Dedifferentiated amniotic fluid mesenchymal stem cell (primary cell): ENCODE measurements at regions not wholly inside any gene's neighbourhood (a gene's known extent, or its start where the extent isn't known, plus 50 kb on each side); places are given as distances from the start of the nearest gene placed in this dataset.
A peak's percentile ranks its signal among the peaks of the same experiment; 100 is the strongest.
"Not testable (repeated sequence)": the region's sequence is repeated elsewhere in the genome, so short reads cannot be mapped to it uniquely, and the experiment has no call there.

Experiments
- DNase-seq: peaks from one replicate; pipeline ENCODE4 v3.0.0-alpha.2; 2016; ENCODE audit errors: extremely low spot score

DNA sequence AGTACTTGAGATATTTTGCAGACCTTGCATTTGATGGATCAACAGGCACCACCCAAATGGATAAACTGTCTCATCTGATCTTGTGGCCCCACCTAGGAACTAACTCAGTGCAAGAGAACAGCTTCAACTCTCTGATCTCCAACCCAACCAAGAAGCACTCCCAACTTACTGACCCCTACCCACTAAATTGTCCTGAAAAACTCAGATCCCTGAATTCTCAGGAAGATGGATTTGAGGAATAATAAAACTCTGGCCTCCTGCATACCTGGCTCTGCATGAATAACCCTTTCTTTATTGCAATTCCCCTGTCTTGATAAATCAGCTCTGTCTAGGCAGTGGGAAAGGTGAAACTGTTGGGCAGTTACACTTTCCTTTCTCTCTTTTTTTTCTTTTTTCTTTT, 247.9 kb downstream of the ZPLD1 start:
- no peak for DNase-seq

DNA sequence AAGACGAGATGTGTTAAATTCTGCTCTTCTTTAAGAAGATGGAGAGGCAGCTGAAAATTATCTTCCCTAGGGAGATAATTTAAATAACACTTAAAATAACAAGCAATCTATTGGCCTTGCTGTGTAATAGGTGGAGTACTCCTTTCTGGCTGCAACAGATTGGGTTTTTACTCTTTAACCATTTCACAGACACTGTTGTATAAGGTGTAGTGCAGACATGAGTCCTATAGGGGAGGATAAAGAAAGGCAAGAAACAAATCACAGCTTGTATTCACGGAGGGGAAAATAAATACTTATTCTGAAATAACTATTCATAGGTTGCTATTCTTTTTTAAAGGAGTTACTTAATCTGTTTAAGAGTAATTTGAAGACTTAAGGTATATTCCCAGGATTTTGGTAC, 252.0 kb downstream of the ZPLD1 start:
- DNase-seq: no peak

DNA sequence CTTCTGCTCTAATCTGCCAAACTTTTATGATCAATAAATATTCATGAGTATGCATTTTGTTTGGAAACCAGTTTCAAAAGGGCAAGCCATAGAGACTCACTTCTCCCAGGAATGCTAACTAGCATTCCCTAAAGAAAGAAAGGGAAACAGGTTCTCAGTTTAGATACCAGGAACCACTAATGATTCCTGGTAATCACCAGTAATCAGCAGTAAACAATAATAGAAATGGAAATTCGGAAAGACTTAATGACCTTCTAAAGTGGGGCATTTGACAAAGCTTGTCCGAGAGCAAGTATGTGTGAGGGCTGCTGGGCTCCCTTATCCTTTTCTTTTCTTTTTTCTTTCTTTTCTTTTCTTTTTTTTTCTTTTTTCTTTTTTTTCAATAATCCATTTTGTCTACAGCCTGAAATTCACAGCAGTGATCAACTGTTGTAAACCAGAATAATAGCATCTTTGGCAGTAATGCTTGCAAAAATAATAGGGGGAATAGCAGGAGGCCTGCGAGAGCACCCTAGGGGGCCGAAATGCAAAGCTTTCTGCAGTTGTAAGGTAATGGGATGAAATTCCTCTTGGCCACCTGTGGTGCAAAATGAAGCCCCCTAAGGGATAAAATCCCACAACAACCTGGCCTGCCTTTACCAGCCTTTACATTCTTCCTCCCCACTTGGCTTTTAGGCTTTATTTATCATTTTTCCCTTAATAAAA, 253.2 kb downstream of the ZPLD1 start:
- no peak for DNase-seq

DNA sequence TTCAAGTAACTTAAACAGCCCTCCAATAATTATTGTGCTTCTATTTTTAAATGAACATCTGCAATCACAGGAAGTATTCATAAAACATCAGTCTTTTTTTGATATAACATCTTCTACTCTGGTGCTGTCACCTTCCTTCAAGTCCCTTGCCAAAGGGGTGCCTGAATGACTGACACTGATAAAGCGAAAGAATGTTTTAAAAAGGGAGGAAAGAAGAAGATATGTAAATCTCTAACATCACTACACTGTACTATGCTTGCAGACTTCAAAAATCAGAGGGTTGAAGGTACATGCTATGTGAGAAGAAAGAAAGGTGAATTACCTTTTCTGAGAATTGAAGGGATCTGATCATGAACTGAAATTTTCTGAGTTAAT, 253.7 kb downstream of the ZPLD1 start:
- no peak for DNase-seq

DNA sequence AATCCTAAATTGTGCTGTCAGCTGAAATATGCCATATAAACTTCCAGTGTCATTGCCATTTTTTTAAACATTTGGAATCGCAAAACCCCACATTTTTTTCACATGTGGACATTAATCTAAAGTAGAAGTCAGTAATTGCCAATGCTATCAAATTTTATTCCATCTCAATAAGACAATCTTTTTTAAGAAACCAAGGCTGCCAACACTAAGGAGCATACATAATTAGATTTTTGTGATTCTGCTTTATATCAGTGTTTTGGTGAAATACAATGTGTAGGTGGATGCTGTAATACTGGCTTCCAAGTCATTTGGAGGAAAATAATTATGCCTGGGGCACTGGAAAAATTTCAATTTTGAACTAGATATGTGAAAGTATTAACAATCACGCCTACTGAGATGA, 256.7 kb downstream of the ZPLD1 start:
- DNase-seq: no peak

DNA sequence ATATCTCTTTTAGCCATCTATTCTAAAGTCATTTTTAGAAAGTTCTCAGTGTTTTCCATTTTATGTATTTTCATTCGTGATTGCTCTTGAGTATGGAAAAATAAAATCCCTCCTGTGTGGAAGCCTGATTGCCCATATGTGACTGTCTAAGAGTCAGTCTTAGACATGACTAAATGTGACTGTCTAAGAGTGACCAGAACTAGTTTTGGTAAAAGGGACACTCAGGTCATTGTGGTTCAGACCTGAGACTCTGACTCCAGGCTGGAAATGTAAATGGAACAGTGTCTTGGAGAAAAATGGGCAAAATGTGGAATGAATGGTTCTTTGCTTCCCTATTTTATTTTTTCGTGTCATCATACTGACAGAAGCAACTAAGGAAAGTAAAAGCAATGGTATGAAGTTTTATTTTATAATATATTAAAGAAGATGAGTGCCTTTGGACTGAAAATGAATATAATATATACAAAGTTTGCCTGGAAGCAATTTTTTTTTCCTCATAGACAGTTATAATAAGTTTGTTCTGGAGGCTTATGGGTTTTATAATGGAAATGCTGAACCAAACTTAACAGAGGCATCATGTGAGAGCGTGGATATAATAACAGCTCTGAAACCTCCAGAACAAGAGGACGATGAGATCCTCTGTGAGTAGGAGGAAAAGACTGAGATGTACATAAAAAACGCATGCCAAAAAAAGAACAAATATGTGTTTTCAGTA, 264.4 kb downstream of the ZPLD1 start:
- no peak for DNase-seq

DNA sequence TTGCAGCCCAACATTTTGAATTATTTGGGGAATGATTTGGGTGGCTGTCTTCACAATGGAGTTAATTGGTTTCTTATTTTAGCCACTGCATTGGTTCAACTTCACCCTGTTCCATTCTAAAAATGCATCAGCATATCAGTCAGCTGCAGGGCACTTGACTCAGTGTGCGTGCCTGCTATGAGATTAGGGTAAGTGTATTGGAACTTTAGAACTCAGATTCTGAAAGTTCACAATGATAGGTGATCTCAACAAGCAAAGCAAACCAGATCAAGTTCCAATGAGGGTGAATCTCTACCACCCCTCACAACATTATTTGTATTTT, 265.0 kb downstream of the ZPLD1 start:
- no peak for DNase-seq

DNA sequence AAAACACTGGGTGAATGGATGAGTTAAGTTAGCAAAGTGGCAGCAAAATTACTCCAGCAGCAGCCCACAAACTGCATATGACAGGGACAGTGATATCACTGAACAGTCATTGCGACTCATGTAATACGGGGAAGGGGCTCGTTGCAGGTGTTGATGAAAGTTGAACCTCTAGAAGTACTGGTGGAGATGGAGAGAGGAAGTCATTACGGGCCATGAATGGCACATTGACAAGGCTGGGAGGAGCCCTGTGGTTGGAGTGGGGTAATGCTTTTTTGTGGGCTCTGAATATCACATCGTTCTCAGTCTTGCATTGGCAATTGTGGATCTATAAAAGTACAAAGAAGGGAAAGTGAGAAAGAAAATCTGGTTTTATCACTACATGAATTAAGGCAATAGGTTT, 278.1 kb downstream of the ZPLD1 start:
- no peak for DNase-seq

DNA sequence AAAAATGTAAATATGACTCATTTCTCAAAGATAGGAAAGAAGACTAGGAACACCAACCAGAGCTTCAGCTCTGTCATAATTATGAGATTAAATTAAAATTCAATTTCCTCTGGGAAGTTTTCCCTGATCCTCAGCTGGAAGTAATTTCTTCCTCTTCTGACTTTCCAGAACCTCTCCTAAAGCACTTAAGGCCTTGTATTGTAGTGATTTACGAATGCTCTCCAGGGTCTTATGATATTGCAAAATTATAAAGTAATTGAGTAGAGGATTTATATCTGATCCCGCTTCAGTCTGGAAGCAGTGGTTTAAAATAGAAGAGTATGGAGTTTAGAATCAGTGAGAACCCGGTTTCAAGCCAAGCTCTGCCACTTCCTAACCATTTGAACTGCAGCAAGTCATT, 279.8 kb downstream of the ZPLD1 start:
- no peak for DNase-seq

DNA sequence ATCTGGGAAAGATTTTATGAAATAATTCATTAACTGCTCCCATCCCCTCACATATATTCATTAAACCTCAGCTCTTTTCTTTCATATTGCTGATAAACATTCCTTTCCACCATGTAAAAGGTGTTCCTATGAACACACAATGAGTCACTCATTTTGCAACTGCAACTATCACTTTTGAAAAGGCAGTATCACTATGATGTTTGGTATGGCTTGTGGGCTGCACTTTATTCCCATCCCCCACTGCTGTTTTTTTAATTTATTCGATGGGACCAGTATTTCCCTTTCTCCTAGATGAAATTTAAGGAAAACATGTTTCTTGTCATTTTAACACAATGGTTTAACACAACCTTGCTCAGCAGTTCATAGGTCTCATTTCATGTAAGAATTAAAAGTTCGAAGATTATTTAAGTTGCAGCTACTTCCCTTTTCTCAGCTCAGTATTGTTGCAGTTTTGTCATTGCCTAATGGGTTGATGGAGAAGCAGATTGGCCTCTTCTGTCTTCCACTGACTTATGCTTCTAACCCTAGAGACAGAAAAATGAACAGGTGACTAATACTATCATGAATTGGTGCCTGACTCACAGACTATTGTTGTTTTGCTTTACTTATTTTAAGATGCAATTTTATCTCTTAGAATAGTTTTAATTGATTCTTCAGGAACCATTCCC, 280.3 kb downstream of the ZPLD1 start:
- DNase-seq: no peak

DNA sequence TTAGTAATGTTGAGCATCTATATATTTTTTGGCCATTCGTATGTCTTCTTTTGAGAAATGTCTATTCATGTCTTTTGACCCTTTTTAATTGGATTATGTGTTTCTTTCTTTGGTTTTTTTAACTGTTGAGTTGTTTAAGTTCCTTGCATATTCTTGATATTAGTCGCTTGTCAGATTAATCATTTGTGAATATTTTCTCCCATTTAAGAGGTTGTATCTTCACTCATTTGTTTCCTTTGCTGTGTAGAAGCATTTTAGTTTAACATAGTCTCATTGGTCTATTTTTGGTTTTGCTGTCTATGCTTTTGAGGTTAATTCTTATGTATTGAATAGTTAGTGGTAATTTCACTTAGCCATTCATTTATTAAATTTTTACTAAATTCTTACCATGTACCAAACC, 283.8 kb downstream of the ZPLD1 start:
- no peak for DNase-seq

DNA sequence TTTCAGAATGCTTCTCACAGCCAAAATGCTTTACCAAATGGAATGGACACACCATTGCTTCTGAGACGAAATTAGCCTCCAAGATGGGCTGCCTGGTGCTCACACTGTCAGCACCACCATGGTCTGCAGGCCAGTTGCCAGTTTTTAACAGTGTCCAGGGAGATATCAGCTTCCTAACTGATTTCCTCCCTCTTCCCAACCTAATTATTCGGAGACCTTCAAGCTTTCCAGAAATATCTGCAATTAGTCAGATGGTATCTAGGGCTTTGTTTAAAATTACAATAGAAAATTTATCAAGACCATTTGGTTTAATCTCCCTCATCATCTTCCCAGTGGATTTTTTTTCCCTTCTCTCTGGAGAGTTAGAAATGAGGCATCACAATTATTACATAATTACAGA, 287.5 kb downstream of the ZPLD1 start:
- DNase-seq: no peak

DNA sequence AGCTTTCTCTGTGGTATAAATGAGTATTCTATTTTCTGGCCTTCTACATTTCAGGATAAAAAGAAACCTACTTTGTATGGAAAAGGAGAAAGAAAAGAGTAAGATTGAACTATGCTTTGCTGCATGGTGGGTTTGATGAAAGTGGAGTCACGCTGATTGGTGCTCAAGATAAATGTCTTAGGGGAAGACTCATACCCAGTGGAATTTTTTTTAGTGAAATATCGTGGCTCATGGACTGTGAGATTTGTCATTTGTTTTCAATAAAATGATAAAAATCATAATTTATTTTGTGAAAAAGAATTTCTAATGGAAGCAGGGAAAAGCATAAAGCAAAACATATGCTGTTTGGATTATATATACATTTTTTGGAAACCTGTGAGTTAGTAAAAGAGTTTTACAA, 292.5 kb downstream of the ZPLD1 start:
- no peak for DNase-seq

DNA sequence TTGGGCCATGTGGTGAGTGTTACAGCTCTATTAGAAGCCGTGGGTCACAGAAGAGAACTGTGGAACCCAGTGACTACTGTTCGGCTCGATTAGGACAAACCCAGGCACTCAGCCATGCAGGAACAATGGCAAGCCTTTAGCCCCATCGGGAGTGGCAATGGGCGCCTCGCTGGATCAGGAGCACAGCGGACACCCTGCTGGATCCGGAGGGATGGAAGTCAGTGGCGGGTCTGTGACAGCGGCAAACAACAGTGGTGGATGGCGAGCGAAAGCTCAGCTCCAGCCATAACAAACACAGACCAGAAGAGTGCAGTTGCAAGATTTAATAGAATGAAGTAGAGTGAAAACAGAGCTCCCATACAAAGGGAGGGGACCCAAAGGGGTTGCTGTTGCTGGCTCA, 297.8 kb downstream of the ZPLD1 start:
- not testable (repeated sequence) for DNase-seq

DNA sequence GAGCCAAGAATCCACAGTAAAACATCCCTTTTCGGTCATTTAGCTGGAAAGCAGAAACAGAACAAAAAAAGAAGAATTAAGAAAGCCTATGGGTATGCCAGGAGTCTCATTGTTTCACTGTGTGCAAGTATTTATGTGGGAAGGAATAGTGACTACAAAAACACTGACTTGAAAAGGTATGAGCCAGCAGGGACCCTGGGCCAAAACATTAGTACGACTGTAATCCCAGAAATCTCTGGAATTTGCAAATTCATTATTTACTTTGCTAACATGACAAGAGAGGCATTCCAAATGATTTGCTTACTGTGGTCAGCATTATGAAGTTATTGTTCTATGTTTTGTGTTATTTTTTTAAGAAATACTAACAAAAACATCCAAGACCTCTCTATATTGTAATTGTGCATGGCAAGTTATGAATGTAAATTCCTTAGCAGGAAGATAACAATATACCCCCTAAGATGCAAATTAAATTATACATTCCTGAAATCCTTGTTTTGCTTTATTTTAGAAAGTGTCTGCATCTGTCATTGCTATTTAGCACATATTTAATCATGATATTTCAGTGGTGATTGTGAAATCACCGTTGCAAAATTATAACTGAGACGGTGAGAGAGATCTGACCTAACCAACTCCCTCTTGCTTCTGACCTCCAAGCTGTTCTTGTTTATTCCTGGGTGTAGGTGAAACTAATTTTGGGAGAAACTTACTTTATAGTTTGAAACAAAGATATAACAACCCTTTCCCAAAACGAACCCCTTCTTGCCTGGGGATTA, 299.2 kb downstream of the ZPLD1 start:
- DNase-seq: peak; percentile 73

DNA sequence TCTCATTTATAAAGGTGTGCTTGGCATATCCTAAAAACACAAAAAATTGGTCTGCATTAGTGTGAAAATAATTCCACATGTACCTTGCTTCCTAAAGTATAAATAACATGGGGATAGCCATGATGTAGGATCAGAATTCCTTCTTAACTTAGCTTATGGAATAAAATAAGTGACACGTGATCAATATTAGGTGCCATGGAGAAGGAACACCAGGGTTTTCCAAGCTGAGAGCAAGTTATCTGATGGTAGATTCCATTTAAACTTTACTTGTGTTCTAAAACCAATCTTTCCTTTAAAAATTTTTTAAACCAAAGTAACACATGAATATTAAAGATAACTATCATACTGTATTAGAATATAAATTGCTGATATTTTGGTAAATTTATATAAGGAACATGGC, 300.5 kb downstream of the ZPLD1 start:
- DNase-seq: no peak

DNA sequence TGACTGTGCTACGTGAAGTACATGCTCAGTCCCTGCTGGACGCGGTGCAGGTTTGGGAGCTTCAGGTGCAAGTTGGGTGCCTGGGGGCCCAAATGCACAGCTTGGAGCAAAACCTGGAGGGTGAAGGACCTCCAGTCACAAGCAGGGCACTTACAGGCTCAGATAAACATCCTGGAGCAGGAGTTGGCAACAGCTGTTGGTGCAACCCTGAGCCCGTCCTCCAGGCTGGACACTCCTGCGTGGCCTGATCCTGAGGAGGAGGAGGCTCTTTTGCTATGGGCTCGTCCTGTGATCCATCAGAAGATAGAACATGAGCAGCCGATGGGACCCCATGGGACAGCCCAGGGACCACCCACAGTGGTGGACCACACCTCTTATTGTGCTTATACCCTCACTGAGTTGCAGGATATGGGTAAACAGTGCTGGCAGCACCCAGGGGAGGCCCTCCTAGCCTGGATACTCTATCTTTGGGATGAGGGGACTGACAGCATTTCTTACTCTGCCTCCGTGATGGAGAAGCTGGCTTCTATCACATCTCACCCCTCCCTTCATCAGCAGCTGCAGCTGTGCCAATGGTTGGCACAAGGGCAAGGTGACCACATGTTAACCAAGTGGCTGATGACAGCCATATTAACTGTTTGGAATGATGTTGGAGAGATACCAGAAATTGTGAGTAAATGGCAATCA, 301.6 kb downstream of the ZPLD1 start:
- DNase-seq: no peak

DNA sequence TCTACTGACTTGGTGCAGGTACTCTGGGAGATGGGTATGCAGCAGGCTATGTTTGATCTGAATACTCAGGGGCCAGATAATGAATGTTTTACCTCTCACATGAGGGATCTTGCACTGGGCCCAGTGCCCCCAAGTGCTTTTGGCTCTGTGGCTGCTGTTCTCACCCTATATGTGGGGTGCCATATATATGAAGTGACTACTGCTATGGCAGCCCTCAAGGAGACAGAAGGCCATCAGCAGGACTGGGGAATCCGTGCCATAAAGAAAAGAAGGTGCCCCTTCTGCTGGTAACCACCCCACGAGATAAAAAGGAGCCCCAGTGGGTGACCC, 302.1 kb downstream of the ZPLD1 start:
- DNase-seq: no peak

DNA sequence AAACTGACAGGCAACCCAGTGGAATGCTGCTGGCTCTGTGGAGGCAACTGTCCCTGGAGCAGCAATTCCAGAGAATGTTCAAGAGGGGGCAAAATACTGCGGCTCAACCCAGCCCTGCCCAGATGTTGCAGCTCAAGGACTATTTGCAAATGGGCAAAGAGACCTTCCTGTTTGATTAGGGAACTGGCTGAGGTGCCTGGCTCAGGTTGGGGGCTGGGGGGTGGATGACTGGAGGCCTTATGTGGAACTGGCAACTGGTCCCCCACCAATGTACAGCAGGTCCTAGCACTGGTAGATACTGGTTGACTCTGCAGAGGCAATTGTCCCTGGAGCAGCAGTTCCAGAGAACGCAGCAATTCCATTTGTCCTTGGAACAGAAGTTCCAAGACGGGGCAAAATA, 302.5 kb downstream of the ZPLD1 start:
- no peak for DNase-seq

DNA sequence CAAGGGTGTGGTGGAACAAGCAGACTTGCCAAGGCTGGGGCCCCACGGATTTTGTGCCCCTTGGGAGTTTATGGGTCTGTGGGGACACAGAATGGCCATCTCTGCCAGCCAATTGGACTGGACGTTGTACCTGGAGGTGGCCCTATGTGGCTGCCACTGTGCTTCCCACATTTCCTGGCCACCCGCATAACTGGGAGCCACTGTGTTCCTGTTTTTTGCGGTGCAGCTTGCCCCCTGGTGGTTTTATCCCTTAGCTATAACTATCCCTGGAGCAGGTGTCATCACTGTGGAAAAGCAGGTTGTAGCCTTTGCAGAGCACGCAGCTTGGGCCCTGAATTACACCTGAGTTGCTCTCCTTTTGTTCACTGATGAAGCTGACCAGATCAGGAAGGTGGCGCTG, 306.3 kb downstream of the ZPLD1 start:
- no peak for DNase-seq

DNA sequence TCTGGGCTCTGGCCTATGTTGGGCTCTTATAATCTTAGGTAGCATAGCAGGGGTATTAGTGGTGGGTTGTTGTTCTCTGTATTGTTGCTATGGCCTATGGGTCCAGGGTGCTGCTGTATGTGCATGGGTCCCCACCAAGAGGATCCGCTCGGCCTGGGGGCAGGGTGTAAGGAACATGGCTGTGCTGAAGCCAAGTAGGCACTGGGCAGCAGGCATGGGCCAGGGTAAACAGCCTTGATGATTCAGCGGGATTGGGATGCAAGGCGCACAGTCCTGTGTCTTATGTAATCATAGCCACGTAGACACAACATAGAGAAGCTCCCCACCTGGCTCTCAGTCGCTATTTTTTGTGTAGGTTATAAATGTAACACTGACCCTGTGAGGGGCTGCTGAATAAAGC, 306.9 kb downstream of the ZPLD1 start:
- no peak for DNase-seq

DNA sequence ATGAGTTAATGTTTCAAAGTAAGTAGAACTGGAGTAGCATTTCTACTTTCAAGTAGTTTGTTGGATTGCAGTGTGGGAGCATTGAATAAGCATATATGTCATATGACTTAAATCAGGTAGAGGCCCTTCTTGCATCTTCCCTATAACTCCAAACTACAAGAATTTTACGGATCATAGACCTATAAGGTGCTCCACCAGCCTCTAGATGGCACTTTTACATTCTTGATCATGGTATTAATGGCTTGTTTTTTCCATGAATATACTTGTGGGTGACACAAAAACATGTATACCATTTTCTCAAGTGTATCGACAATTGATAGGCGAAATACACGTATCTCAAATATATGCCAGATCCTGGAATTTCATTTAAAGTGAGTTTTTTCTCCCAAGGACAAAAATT, 311.1 kb downstream of the ZPLD1 start:
- DNase-seq: no peak
